Spleen (tissue), 7 donors: ENCODE measurements at regions not wholly inside any gene's neighbourhood (a gene's known extent, or its start where the extent isn't known, plus 50 kb on each side); places are given as distances from the start of the nearest gene placed in this dataset.

Experiments used
- POLR2A ChIP-seq, 3 donors: fragments of 450-650 bp; IDR thresholded peaks; one replicate each; pipeline ENCODE4 v1.5.1; 2017; ENCODE audit warnings: antibody characterized with exemption in 3 of 3, mild to moderate bottlenecking in 1 of 3
- POLR2AphosphoS5 ChIP-seq, 3 donors: sonication (generic); formaldehyde crosslinking; IDR thresholded peaks; one replicate each; pipeline ENCODE4 v1.5.1; 2017; ENCODE audit warnings: antibody characterized with exemption in 3 of 3
- TF ChIP-seq, protein P1 (sequence below), 11 experiments: fragments of 200-600 bp in 7 of 11; fragments of 450-650 bp in 4 of 11; sonication (generic) in 4 of 11; IDR thresholded peaks in 8 of 11; conservative IDR thresholded peaks in 3 of 11; 1 replicate in 7 of 11; 2 replicates in 4 of 11; pipeline versions ENCODE4 v1.4.0 to v1.8.0; 2016 to 2021; ENCODE audit warnings: antibody characterized with exemption in 11 of 11, inconsistent platforms in 4 of 11, mild to moderate bottlenecking in 1 of 11
- donor health status: DM: no; HTN: no; CAD: no; lungs with moderate emphysema.
- donor health status: DM: no; HTN: no; CAD: no.
- donor health status: DM: no; HTN: no; CAD: no.

- TF ChIP-seq POLR2AphosphoS5 (IDR thresholded peaks at IDR 0.05) (no peak), POLR2A (IDR thresholded peaks at IDR 0.05) (no peak)
- TF ChIP-seq, protein P1, sequence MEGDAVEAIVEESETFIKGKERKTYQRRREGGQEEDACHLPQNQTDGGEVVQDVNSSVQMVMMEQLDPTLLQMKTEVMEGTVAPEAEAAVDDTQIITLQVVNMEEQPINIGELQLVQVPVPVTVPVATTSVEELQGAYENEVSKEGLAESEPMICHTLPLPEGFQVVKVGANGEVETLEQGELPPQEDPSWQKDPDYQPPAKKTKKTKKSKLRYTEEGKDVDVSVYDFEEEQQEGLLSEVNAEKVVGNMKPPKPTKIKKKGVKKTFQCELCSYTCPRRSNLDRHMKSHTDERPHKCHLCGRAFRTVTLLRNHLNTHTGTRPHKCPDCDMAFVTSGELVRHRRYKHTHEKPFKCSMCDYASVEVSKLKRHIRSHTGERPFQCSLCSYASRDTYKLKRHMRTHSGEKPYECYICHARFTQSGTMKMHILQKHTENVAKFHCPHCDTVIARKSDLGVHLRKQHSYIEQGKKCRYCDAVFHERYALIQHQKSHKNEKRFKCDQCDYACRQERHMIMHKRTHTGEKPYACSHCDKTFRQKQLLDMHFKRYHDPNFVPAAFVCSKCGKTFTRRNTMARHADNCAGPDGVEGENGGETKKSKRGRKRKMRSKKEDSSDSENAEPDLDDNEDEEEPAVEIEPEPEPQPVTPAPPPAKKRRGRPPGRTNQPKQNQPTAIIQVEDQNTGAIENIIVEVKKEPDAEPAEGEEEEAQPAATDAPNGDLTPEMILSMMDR (IDR thresholded peaks at IDR 0.05 in 8 of 11, conservative IDR thresholded peaks at IDR 0.05 in 3 of 11), result no peak
Measured at GRCh38 chr14:85744573-85744972, 214.6 kb downstream of the FLRT2 start.
